Jurkat, Clone E6-1 (cell line): ENCODE measurements at regions not wholly inside any gene's neighbourhood (a gene's known extent, or its start where the extent isn't known, plus 50 kb on each side); places are given as distances from the start of the nearest gene placed in this dataset.

Experiments
- DNase-seq: peaks from one replicate; pipeline ENCODE4 v3.0.0-alpha.2; 2011; ENCODE audit warnings: low read depth, low spot score
- H3K4me3 ChIP-seq: 2 replicates; pipeline ENCODE4 v1.5.1; 2011; ENCODE audit warnings: mild to moderate bottlenecking, low read length, control low read depth, moderate library complexity

DNA sequence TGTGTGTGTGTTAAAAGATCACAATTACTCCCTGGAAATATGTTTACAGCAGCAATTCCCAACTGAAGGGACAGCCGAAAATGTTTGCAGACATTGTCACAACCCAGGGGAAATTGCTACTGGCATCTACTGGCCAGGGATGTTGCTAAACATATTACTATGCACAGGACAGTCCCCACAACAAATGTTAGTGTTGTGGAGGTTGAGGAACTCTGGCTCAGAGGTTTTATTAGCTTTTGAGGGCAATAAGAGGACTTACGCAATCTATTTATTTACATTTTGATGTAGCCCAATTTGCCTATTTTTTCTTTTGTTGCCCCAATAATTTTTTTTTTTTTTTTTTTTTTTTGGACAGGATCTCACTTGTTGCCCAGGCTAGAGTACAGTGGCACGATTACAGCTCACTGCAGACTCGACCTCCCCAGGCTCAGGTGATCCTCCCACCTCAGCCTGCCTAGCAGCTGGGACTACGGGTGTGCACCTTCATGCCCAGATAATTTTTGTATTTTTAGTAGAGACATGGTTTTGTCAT, 154.1 kb downstream of the RPS12 start:
- H3K4me3 ChIP-seq: no peak overlapping the region
- DNase-seq: no peak

DNA sequence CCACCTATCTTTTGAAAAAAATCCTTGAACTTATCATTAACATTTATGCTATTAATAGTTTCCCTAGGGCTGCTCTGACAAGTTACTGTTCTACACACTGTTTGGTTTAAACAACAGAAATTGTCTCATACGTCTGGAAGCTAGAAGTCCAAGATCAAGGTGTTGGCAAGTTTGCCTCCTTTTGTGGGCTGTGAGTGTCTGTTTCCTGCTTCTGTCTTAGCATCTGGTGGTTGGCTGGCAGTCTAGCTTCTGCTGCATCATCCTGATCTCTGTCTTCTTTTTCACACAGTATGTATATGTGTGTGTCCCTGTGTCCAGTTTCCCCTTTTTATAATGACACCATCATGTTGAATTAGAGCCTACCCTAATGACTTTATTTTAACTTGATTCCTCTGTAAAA, 154.8 kb downstream of the RPS12 start:
- H3K4me3 ChIP-seq: no peak overlapping the region
- DNase-seq: peak; percentile 15

DNA sequence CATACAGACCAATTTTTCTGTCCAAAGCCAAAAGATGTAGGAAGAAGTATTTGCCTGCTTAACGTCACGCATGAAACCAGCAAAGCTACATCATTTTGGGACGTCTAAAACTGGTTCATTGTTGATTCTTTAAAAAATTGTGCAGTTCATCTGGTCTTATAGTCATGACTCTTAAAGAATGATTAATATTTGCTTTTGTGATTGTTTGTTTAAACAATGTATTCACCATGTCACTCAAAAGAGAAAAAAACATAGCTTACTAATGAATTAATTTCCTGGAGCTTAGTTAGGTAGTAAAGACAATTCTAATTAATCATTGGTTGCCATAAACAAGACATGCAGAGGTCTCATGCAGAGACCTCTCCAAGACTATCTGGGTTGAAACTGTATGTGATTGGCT, 157.3 kb downstream of the RPS12 start:
- DNase-seq: no peak
- no peak overlapping the region for H3K4me3 ChIP-seq

- no peak overlapping the region for H3K4me3 ChIP-seq
- DNase-seq: no peak
These were observed 157.9 kb downstream of the RPS12 start for GRCh38 chr6:132972254-132972653.

DNA sequence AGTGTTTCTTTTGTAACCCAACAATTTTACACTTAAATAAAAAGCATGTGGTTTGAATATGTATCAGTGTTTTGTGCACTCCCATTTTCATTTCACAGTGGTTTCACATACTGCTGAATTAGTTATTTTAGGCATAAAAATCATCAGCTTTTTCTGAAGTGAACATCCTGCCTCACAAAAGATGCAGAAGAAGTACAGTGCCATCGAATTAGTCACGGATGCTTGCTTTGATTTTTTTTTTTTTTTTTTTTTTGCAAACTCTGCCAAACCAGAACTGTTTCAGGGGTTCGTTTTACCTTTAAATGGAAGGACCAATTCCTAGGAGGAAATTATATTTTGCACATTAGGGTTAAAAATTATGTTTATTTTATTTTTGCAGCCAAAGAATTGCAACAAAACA, 158.6 kb downstream of the RPS12 start:
- H3K4me3 ChIP-seq: no peak overlapping the region
- no peak for DNase-seq

GRCh38 chr6:132973514-132973993, 159.2 kb downstream of the RPS12 start:
- DNase-seq: no peak
- H3K4me3 ChIP-seq: no peak overlapping the region

- no peak overlapping the region for H3K4me3 ChIP-seq
- no peak for DNase-seq
These were observed 159.8 kb downstream of the RPS12 start for GRCh38 chr6:132974122-132974521.

GRCh38 chr6:132977413-132977812, 163.0 kb downstream of the RPS12 start:
- H3K4me3 ChIP-seq: no peak overlapping the region
- DNase-seq: no peak

- no peak for DNase-seq
- H3K4me3 ChIP-seq: no peak overlapping the region
These were observed 164.3 kb downstream of the RPS12 start for GRCh38 chr6:132978685-132979084.

- DNase-seq: no peak
These were observed 179.4 kb downstream of the RPS12 start for GRCh38 chr6:132993738-132994137.

DNA sequence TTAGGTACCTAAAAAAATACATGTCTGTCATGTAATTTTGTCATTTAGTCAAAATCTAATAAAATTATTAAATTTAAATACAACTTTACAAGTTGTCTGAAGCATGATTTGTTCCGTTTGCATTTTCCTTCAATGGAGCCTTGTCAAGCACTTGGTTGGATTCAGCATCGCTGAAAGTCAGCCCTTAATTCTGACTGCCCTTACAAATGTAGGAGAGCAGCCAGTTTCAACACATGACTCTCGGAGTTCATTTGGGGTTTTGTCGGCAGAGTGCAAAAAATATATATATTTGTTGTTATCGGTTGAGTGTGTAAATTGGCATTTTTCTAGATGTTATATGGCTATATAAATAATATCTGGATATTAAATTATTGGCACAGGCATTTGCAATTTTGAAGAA, 180.6 kb downstream of the RPS12 start:
- DNase-seq: no peak
- no peak overlapping the region for H3K4me3 ChIP-seq

More at GRCh38 chr6:132993738-132994137, 179.4 kb downstream of the RPS12 start:
- H3K4me3 ChIP-seq: no peak overlapping the region

GRCh38 chr6:132995432-132995831, 181.1 kb downstream of the RPS12 start:
- H3K4me3 ChIP-seq: no peak overlapping the region
- no peak for DNase-seq

DNA sequence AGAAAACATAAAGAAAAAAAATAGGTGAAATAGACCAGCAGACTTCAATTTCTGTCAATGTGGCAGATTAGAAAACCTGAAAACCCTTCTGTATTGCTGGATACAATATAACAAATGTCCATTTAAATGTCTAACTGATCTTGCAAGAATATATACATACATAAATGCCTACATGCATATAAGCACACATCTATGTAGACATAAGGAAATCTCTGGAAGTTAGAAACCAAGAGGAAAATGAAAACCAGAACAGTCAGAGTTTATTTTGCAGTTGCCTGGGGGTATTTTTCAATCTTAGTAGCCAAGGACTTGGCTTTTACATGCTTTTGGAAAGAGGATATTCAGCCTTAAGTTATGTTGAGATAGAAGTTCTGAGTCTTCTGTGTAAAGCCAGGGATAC, 184.0 kb downstream of the RPS12 start:
- DNase-seq: no peak

GRCh38 chr6:133001040-133001565, 186.7 kb downstream of the RPS12 start:
- no peak for DNase-seq
- no peak overlapping the region for H3K4me3 ChIP-seq

More for the DNA sequence above, 184.0 kb downstream of the RPS12 start:
- no peak overlapping the region for H3K4me3 ChIP-seq

- H3K4me3 ChIP-seq: no peak overlapping the region
- no peak for DNase-seq
These were observed 190.0 kb downstream of the RPS12 start for GRCh38 chr6:133004304-133004884.

GRCh38 chr6:133012774-133013173, 198.4 kb downstream of the RPS12 start:
- DNase-seq: no peak
- no peak overlapping the region for H3K4me3 ChIP-seq

- no peak overlapping the region for H3K4me3 ChIP-seq
These were observed 202.3 kb downstream of the RPS12 start for GRCh38 chr6:133016631-133017030.

DNA sequence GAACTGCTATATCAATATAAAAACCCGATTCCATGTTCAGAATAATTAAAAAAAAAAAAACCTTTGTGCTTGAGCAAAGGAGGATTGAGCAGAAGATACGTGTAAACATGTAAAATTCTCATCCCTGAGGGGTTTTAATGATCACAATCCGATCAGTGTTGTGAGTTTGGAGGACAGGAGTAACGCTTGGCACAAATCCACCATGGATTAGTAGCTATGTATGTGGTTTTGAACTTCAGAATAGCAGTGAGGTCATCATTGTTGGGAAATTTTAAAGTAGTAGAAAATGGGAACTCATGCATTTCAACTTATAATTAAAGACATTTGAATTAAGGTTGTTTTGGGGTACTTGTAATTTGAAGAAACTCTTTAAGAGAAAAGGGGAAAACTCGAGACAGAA, 203.2 kb downstream of the RPS12 start:
- no peak overlapping the region for H3K4me3 ChIP-seq
- no peak for DNase-seq

More at GRCh38 chr6:133016631-133017030, 202.3 kb downstream of the RPS12 start:
- DNase-seq: no peak

DNA sequence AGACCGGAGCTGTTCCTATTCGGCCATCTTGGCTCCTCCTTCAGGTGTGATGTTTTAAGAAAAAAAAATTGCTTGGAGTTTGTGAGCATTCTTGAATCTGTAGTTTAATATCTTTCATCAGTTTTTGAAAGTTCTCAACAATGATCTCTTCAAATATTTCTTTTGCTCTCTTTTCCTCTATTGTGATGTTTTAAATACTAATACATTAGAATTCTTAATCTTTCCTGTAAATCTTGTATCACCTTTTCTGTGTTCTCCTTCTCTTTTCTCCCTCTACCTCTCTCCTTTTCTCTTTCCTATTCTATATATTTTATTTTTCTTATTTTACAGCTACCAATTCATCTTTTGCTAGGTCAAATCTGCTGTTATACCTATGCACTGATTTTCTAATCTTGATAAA, 212.3 kb downstream of the RPS12 start:
- DNase-seq: no peak
- no peak overlapping the region for H3K4me3 ChIP-seq

GRCh38 chr6:133033263-133033662, 207.9 kb upstream of the EYA4 start:
- no peak for DNase-seq
- H3K4me3 ChIP-seq: no peak overlapping the region
